ENCODE measurements at regions not wholly inside any gene's neighbourhood (a gene's known extent, or its start where the extent isn't known, plus 50 kb on each side); places are given as distances from the start of the nearest gene placed in this dataset.

DNA sequence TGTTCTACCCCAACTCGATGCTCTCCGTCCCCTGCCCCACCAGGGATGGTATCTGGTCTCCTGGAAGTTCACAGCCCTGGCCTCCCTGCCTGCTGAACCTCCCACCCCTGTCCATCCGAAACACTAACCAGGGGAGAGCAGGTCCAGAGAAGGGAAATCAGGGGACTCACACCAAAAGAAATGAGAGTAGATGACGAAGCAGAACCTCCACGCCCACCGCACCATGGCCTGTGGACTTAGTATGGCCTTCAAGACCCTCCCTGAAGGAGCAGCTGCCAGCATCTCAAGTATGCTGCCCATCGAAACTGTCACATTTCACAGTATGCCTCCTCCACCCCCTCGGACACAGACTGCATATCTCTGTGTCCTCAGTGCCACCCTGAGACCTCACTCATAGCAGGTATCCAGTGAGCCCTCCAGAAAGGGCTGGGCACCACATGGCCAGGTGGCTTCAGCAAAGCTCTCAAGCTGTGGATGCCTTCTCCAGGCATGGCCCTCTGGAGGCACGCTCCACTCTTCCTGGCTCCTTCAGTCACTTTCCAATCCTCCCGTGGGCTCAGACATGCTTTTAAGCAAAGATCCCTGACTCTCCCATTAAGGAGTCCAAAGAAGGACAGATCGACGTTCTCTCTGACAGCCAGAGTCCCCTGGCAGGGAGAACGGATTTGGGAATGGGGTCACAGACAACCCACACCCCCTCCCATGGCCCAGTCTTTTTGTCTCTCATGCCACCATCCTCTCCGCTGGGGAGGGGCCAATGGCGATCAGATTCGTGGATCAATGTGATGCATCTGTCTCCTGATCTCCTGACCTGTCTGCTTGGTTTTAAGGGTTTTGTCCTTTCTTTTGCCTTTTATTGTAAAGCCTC lies 158.4 kb downstream of the ANKRD60 start:
- no peak overlapping the region for H3K27ac ChIP-seq (ENCODE audit: low read depth, low read length)
- TF ChIP-seq, protein P1, sequence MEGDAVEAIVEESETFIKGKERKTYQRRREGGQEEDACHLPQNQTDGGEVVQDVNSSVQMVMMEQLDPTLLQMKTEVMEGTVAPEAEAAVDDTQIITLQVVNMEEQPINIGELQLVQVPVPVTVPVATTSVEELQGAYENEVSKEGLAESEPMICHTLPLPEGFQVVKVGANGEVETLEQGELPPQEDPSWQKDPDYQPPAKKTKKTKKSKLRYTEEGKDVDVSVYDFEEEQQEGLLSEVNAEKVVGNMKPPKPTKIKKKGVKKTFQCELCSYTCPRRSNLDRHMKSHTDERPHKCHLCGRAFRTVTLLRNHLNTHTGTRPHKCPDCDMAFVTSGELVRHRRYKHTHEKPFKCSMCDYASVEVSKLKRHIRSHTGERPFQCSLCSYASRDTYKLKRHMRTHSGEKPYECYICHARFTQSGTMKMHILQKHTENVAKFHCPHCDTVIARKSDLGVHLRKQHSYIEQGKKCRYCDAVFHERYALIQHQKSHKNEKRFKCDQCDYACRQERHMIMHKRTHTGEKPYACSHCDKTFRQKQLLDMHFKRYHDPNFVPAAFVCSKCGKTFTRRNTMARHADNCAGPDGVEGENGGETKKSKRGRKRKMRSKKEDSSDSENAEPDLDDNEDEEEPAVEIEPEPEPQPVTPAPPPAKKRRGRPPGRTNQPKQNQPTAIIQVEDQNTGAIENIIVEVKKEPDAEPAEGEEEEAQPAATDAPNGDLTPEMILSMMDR (IDR thresholded peaks at IDR 0.05; ENCODE audit: insufficient read depth, low read length, poor library complexity, severe bottlenecking): no peak
- no peak for TF ChIP-seq EZH2phosphoT487 (conservative IDR thresholded peaks at IDR 0.05; ENCODE audit: low read length)
- no peak overlapping the region for H3K4me2 ChIP-seq (ENCODE audit: low read depth, low read length, poor library complexity, severe bottlenecking)
- H3K36me3 ChIP-seq (ENCODE audit: low read length): no peaks in the 10 kb centered on the region
- no peaks in the 10 kb centered on the region for H3K79me2 ChIP-seq (ENCODE audit: insufficient read depth, low read length)
- H3K27me3 ChIP-seq (ENCODE audit: low read length): no peaks in the 10 kb centered on the region
- H3F3A ChIP-seq (ENCODE audit: insufficient read depth): no peaks in the 10 kb centered on the region
- no peaks in the 10 kb centered on the region for H4K20me1 ChIP-seq (ENCODE audit: low read depth, low read length)
- no peak overlapping the region for H3K9ac ChIP-seq (ENCODE audit: low read length)
- H3K9me3 ChIP-seq (ENCODE audit: insufficient read depth, low read length): no peaks in the 10 kb centered on the region
- H3K9me2 ChIP-seq (replicated peaks; ENCODE audit: insufficient read depth, low read length): no peaks in the 10 kb centered on the region
- H3K4me3 ChIP-seq (ENCODE audit: insufficient read depth, low read length, poor library complexity, severe bottlenecking): no peak overlapping the region
- H2AFZ ChIP-seq (ENCODE audit: low read depth, low read length, severe bottlenecking): no peak overlapping the region

DNA sequence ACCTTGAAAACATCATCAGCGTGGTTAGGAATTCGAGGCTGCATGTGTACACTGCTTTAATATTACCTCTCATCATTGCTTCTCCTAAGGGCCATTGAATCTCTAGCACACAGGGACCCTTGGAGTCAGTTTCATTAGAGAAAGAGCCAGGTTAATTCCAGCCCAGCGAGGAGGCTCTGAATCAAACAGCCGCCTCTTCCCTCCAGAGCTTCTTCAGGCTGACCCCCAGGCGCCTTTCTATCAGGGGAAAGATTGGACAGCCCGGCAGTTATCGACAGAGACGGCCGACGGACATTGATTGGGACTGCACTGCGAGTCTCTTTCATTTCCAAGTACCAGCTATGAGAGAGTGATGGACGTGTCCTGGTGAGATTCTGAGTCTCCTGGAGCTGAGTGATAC lies 159.2 kb downstream of the ANKRD60 start:
- Histone ChIP-seq H3K27me3 (ENCODE audit: low read length) (no peaks in the 10 kb centered on the region), H3K36me3 (ENCODE audit: low read length) (no peaks in the 10 kb centered on the region), H3F3A (ENCODE audit: insufficient read depth) (no peaks in the 10 kb centered on the region), H2AFZ (ENCODE audit: low read depth, low read length, severe bottlenecking) (no peak overlapping the region), H3K9me2 (replicated peaks; ENCODE audit: insufficient read depth, low read length) (no peaks in the 10 kb centered on the region), H3K4me2 (ENCODE audit: low read depth, low read length, poor library complexity, severe bottlenecking) (no peak overlapping the region), H4K20me1 (ENCODE audit: low read depth, low read length) (no peaks in the 10 kb centered on the region), H3K4me3 (ENCODE audit: insufficient read depth, low read length, poor library complexity, severe bottlenecking) (no peak overlapping the region), H3K79me2 (ENCODE audit: insufficient read depth, low read length) (no peaks in the 10 kb centered on the region), H3K9me3 (ENCODE audit: insufficient read depth, low read length) (no peaks in the 10 kb centered on the region), H3K9ac (ENCODE audit: low read length) (no peak overlapping the region), H3K27ac (ENCODE audit: low read depth, low read length) (no peak overlapping the region)
- TF ChIP-seq, protein P1 (IDR thresholded peaks at IDR 0.05; ENCODE audit: insufficient read depth, low read length, poor library complexity, severe bottlenecking): no peak
- no peak for TF ChIP-seq EZH2phosphoT487 (conservative IDR thresholded peaks at IDR 0.05; ENCODE audit: low read length)

DNA sequence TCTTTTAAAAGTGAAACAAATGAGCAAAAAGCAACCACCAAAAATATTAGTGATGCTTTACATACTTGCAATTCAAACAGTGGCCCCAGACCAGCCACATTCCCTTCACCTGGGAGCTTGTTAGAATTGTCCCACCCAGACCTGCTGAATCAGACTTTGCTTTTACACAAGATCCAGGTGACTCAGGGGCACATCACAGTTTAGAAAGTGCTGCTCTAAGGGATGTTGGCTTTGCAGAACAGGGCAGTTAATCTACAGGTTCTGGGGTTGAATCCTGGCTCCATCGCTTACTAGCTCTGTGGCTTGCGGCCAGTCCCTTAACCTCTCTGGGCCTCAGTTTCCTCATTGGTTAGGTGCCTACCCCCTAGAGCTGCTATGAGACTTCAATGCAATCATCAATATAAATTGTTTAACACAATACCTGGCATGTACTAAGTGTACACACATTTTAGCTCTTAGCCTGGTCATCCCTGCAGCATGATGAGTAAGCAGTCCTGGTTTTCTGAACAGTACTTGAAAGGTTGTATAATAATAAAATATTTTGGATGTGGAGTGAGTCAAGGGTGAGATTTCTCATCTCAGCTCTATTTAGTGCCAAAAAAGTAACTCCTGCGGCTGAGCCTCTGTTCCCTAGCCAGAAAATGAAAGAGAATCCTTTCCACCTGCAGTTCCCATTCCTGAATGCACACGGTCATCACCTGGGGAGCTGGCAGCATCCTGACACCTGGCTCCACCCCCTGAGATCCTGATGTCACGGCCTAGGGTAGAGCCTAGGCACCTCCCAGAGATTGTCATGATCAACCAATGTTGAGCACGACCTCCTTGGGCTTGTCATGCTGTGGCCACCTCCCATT lies 162.7 kb downstream of the ANKRD60 start:
- no peaks in the 10 kb centered on the region for H3K27me3 ChIP-seq (ENCODE audit: low read length)
- no peak overlapping the region for H3K4me3 ChIP-seq (ENCODE audit: insufficient read depth, low read length, poor library complexity, severe bottlenecking)
- no peak overlapping the region for H2AFZ ChIP-seq (ENCODE audit: low read depth, low read length, severe bottlenecking)
- no peaks in the 10 kb centered on the region for H4K20me1 ChIP-seq (ENCODE audit: low read depth, low read length)
- H3K79me2 ChIP-seq (ENCODE audit: insufficient read depth, low read length): no peaks in the 10 kb centered on the region
- H3K9me3 ChIP-seq (ENCODE audit: insufficient read depth, low read length): no peaks in the 10 kb centered on the region
- H3F3A ChIP-seq (ENCODE audit: insufficient read depth): no peaks in the 10 kb centered on the region
- H3K4me2 ChIP-seq (ENCODE audit: low read depth, low read length, poor library complexity, severe bottlenecking): no peak overlapping the region
- H3K27ac ChIP-seq (ENCODE audit: low read depth, low read length): no peak overlapping the region
- no peak for TF ChIP-seq EZH2phosphoT487 (conservative IDR thresholded peaks at IDR 0.05; ENCODE audit: low read length)
- TF ChIP-seq, protein P1 (IDR thresholded peaks at IDR 0.05; ENCODE audit: insufficient read depth, low read length, poor library complexity, severe bottlenecking): no peak
- H3K9ac ChIP-seq (ENCODE audit: low read length): no peak overlapping the region
- no peaks in the 10 kb centered on the region for H3K9me2 ChIP-seq (replicated peaks; ENCODE audit: insufficient read depth, low read length)
- no peaks in the 10 kb centered on the region for H3K36me3 ChIP-seq (ENCODE audit: low read length)
